ENCODE measurements at regions not wholly inside any gene's neighbourhood (a gene's known extent, or its start where the extent isn't known, plus 50 kb on each side); places are given as distances from the start of the nearest gene placed in this dataset.

DNA sequence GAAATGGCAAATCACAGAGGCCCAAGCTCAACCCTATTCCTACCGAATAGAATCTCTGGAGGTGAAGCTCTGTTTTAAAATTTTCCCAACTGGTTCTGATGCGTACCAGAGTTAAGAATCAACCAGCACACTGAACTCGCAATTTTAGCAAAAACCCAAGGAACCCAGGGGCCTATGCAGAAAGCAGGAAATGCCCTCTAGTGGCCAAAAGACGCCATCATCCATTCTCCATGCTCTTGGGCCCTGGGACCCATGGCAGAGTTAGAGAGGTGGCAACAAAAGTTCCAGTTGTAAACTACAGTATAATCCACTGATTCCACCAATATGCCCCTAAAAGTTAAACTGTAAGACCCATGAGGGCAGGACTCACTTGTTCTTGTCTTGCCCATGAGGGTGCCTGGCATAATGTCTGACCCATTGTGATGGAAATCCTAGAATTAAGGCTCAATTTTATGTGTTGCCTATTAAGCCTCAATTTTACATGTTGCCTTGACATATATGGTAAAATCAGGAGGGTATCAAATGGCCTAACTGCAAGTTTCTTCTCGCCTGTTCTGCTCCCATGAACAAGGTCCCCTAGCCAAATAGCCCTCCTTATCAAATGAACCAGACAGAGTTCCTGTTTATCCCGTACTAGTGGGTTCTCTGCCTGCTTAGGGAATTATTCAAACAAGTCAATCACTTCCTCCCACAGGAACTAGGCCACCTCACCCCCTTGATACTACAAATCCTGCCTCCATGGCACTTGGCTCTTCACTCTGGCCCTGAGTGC lies 137.5 kb upstream of the CPM start:
- no peak overlapping the region for H3K9ac ChIP-seq (ENCODE audit: control insufficient read depth, insufficient read depth, low read length)
- ChIA-PET RAD21 (ENCODE audit: unreplicated experiment) (interaction anchor here (0.6 to 1.1 kb wide), 5 partner anchors 61 to 234 kb away, joined by 3 to 6 read pairs (median 3); no protein-coding TSS in a partner anchor), CTCF (interaction anchor here (0.6 to 5.5 kb wide), 27 partner anchors 8 to 240 kb away, joined by 3 to 45 read pairs (median 4); no protein-coding TSS in a partner anchor), POLR2A (no interaction called here), SMC1A (ENCODE audit: uncharacterized antibody, unreplicated experiment) (interaction anchor here (0.6 to 2.8 kb wide), 16 partner anchors 11 to 750 kb away, joined by 3 to 16 read pairs (median 3); no protein-coding TSS in a partner anchor)
- no peak overlapping the region for H3K4me2 ChIP-seq (ENCODE audit: control insufficient read depth, insufficient read depth)
- no peak overlapping the region for H3K27ac ChIP-seq (ENCODE audit: control insufficient read depth, insufficient read depth)
- H4K20me1 ChIP-seq (ENCODE audit: control insufficient read depth, insufficient read depth) = no peaks in the 10 kb centered on the region
- H3K4me1 ChIP-seq (ENCODE audit: control insufficient read depth, insufficient read depth, low read length) = no peaks in the 10 kb centered on the region
- no peak overlapping the region for H2AFZ ChIP-seq (ENCODE audit: control insufficient read depth, low read depth, low read length)
- peaks cover 0 to 3% of the 10 kb centered on the region in 2 experiments; a peak in 1 of 4 replicates for H3K27me3 ChIP-seq (replicated peaks in 1 of 2; ENCODE audit: control insufficient read depth in 2 of 2, insufficient read depth in 2 of 2, low read length in 1 of 2)
- 2% methylated on average over 6 of the region's 6 CpGs for WGBS (ENCODE audit: insufficient coverage, insufficient replicate concordance, low lambda C conversion rate, missing lambda C conversion rate)
- H3K4me3 ChIP-seq = no peak overlapping the region
- no TSS peak for BruUV-seq (replicated peaks)
- intact Hi-C loops (cut with micrococcal nuclease; ENCODE audit: unreplicated experiment) = loop anchor here (1.0 kb wide), 1 partner anchor 206 kb away; no protein-coding TSS in a partner anchor
- H3K79me2 ChIP-seq (ENCODE audit: control insufficient read depth, insufficient read depth, low read length) = no peaks in the 10 kb centered on the region
- no peak for DNase-seq (ENCODE audit: low read depth, low spot score)
- no peaks in the 10 kb centered on the region for H3K9me3 ChIP-seq (replicated peaks; ENCODE audit: control insufficient read depth, insufficient read depth, low read length)
- no peaks in the 10 kb centered on the region for H3K36me3 ChIP-seq (ENCODE audit: control insufficient read depth in 2 of 2, insufficient read depth in 2 of 2, low read length in 1 of 2)
- in situ Hi-C loops (cut with MboI) = loop anchor here (5.0 kb wide), 1 partner anchor 198 kb away; no protein-coding TSS in a partner anchor
- peak; percentile 98 for ATAC-seq
- peak; percentile 93 for FAIRE-seq
- TF ChIP-seq SMC3 (IDR thresholded peaks at IDR 0.05; ENCODE audit: borderline replicate concordance, low read length) (peak; percentile 90), YY1 (IDR thresholded peaks at IDR 0.05; ENCODE audit: low read depth, low read length) (peak; percentile 71), TCF3 (IDR thresholded peaks at IDR 0.05; ENCODE audit: borderline replicate concordance, insufficient read depth, low read depth, low read length) (no peak), WRNIP1 (IDR thresholded peaks at IDR 0.05; ENCODE audit: borderline replicate concordance, low read depth, low read length) (no peak), SMAD1 (IDR thresholded peaks at IDR 0.05; ENCODE audit: low read depth, partially characterized antibody) (no peak), PAX8 (IDR thresholded peaks at IDR 0.05) (no peak), SUZ12 (IDR thresholded peaks at IDR 0.05; ENCODE audit: unreplicated experiment) (no peak)
- TF ChIP-seq, protein P1, sequence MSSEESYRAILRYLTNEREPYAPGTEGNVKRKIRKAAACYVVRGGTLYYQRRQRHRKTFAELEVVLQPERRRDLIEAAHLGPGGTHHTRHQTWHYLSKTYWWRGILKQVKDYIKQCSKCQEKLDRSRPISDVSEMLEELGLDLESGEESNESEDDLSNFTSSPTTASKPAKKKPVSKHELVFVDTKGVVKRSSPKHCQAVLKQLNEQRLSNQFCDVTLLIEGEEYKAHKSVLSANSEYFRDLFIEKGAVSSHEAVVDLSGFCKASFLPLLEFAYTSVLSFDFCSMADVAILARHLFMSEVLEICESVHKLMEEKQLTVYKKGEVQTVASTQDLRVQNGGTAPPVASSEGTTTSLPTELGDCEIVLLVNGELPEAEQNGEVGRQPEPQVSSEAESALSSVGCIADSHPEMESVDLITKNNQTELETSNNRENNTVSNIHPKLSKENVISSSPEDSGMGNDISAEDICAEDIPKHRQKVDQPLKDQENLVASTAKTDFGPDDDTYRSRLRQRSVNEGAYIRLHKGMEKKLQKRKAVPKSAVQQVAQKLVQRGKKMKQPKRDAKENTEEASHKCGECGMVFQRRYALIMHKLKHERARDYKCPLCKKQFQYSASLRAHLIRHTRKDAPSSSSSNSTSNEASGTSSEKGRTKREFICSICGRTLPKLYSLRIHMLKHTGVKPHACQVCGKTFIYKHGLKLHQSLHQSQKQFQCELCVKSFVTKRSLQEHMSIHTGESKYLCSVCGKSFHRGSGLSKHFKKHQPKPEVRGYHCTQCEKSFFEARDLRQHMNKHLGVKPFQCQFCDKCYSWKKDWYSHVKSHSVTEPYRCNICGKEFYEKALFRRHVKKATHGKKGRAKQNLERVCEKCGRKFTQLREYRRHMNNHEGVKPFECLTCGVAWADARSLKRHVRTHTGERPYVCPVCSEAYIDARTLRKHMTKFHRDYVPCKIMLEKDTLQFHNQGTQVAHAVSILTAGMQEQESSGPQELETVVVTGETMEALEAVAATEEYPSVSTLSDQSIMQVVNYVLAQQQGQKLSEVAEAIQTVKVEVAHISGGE (CRISPR knock-in tag; IDR thresholded peaks at IDR 0.05) = no peak
- TF ChIP-seq, protein P2, sequence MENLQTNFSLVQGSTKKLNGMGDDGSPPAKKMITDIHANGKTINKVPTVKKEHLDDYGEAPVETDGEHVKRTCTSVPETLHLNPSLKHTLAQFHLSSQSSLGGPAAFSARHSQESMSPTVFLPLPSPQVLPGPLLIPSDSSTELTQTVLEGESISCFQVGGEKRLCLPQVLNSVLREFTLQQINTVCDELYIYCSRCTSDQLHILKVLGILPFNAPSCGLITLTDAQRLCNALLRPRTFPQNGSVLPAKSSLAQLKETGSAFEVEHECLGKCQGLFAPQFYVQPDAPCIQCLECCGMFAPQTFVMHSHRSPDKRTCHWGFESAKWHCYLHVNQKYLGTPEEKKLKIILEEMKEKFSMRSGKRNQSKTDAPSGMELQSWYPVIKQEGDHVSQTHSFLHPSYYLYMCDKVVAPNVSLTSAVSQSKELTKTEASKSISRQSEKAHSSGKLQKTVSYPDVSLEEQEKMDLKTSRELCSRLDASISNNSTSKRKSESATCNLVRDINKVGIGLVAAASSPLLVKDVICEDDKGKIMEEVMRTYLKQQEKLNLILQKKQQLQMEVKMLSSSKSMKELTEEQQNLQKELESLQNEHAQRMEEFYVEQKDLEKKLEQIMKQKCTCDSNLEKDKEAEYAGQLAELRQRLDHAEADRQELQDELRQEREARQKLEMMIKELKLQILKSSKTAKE (IDR thresholded peaks at IDR 0.05; ENCODE audit: low read depth, poor library complexity, severe bottlenecking) = peak; percentile 24
- TF ChIP-seq, protein P3, sequence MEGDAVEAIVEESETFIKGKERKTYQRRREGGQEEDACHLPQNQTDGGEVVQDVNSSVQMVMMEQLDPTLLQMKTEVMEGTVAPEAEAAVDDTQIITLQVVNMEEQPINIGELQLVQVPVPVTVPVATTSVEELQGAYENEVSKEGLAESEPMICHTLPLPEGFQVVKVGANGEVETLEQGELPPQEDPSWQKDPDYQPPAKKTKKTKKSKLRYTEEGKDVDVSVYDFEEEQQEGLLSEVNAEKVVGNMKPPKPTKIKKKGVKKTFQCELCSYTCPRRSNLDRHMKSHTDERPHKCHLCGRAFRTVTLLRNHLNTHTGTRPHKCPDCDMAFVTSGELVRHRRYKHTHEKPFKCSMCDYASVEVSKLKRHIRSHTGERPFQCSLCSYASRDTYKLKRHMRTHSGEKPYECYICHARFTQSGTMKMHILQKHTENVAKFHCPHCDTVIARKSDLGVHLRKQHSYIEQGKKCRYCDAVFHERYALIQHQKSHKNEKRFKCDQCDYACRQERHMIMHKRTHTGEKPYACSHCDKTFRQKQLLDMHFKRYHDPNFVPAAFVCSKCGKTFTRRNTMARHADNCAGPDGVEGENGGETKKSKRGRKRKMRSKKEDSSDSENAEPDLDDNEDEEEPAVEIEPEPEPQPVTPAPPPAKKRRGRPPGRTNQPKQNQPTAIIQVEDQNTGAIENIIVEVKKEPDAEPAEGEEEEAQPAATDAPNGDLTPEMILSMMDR (IDR thresholded peaks at IDR 0.05 in 2 of 3, conservative IDR thresholded peaks at IDR 0.05 in 1 of 3; ENCODE audit: control insufficient read depth in 2 of 3, extremely low read depth in 1 of 3, insufficient read depth in 1 of 3, low read depth in 3 of 3, low read length in 3 of 3) = peak; percentile 93 to 95 (median 94)
- TF ChIP-seq, protein P4, sequence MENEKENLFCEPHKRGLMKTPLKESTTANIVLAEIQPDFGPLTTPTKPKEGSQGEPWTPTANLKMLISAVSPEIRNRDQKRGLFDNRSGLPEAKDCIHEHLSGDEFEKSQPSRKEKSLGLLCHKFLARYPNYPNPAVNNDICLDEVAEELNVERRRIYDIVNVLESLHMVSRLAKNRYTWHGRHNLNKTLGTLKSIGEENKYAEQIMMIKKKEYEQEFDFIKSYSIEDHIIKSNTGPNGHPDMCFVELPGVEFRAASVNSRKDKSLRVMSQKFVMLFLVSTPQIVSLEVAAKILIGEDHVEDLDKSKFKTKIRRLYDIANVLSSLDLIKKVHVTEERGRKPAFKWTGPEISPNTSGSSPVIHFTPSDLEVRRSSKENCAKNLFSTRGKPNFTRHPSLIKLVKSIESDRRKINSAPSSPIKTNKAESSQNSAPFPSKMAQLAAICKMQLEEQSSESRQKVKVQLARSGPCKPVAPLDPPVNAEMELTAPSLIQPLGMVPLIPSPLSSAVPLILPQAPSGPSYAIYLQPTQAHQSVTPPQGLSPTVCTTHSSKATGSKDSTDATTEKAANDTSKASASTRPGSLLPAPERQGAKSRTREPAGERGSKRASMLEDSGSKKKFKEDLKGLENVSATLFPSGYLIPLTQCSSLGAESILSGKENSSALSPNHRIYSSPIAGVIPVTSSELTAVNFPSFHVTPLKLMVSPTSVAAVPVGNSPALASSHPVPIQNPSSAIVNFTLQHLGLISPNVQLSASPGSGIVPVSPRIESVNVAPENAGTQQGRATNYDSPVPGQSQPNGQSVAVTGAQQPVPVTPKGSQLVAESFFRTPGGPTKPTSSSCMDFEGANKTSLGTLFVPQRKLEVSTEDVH (IDR thresholded peaks at IDR 0.05; ENCODE audit: low read depth, partially characterized antibody) = no peak
